ENCODE measurements at regions not wholly inside any gene's neighbourhood (a gene's known extent, or its start where the extent isn't known, plus 50 kb on each side); places are given as distances from the start of the nearest gene placed in this dataset.

DNA sequence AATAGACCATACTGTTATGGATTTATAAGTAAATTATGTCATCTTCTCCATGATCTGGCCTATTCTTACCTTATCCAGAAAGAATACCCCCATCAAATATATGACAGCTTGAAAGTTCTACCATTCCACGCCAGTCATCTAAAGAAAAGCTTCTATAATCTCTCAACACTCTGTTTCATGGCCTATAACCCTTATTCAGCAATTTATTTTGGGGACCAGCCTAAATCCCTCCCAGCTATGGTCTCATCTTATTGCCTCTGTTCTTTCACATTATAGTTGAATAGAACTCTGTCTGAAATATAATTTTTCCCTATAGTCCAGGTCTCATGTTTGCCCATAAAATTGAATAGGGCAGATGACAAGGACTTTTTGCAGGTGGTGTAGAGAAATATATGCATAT is 2387.6 kb upstream of the WWC1 start:
- no peak for DNase-seq

- no peak for DNase-seq
These were observed 2384.6 kb upstream of the WWC1 start for GRCh38 chr5:165906871-165907270.

DNA sequence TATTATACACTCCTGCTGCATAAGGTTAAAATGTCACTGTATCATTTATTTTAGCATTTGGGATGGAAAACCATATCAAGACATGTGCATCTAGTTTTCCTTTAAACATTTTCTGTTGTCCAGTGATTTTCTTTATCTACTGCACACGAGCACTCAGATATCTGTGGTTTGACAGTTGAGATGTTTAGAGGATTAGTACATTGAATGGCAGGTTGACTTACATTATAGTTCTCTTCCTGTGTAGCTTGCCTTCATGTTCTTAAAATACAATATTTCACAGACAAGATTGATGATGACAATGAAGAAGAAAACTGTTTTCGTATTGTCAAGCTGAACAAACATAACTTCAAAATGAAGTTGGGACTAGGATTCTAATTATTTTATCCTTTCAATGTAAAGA is 2378.4 kb upstream of the WWC1 start:
- no peak for DNase-seq

DNA sequence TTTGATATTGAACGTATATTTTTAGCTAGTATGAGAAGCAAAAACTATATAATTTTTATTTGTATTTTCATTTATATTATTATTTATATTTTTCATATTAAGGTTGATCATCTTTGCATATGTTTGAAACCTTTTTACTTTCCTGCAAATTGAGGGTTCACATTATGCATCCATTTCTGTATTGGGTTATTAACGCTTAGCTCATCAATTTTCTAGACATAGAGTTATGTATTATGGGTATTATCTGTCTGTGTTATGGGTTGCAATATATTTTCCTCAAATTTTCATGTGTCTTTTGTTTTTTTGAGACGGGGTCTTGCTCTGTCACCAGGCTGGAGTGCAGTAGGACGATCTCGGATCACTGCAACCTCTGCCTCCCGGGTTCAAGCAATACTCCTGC is 2377.0 kb upstream of the WWC1 start:
- no peak for DNase-seq

- DNase-seq: no peak
These were observed 2372.2 kb upstream of the WWC1 start for GRCh38 chr5:165919196-165919595.

- DNase-seq: no peak
These were observed 2370.8 kb upstream of the WWC1 start for GRCh38 chr5:165920655-165921054.

DNA sequence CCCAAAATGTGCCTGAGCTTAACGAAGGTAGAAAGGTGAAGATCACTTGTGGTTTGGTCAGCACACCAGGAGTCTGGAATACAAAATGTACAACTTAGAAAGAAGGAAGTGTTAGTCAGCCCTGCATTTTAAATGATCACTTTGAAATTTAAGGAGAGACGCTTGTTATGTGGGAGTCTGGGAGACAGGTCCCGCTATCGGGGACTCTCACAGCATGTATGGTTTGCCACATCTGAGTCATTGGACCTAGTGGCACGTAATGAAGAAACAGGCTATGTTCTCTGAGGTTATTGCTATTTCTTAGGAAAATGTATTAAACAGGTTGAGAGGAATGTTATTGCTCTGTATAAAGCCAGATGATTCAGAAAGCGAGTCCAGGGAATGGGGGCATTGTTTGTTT is 2362.5 kb upstream of the WWC1 start:
- no peak for DNase-seq

DNA sequence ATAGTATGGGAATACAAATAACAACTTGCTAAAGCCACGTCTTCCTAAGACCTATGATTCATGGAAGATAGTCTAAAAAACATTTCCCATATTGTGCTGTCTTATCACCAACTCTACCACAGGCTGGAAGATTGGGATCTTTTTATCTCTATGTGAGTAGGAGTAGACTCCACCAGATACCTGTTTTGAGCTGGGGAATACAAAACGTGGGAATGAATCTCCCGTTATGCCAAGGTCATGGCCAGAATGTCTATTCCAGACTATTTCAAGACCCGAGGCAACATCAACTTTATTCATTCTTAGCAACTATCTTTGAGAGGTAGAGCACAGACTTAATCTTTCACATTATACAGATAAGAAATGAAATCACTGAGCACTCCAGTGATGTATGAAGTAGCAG is 2350.9 kb upstream of the WWC1 start:
- no peak for DNase-seq

DNA sequence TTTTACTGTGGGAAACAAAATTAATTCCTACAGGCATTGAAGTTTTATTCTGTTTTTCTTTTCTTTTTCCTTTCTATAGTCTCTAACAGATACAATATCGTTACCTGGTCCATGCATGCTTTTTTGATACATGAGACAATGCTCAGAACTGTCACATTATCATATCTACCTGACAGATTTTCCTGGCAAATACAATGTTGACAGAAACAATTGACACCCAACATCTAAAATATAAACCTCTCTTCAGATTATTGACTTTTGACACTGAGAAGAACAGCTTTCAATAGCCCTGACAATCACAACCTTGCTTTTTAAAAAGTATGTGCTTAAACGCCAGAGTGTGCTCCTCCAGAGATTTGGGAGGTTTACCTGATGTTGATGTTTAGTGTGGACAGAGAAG is 2334.6 kb upstream of the WWC1 start:
- no peak for DNase-seq

DNA sequence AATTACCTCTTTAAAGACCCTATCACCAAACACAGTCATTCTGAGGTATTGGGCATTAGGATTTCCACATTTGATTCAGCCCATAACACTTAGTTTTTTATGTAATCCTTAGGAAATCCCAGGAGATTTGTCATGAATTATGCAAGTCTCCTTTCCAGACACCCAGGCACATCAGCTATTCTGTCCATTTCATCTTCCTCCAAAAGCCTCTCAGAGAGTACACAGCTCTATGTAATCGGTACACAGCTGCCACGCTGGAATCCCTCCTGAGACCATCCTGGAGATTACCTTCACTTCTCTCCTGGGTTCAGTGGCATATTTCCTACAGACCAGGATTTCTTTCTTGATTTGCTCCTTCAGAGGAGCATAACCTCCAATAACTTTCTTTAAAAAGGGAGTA is 2309.8 kb upstream of the WWC1 start:
- DNase-seq: no peak

- no peak for DNase-seq
These were observed 2295.1 kb upstream of the WWC1 start for GRCh38 chr5:165996201-165996875.

GRCh38 chr5:165999693-166000320 is 2291.6 kb upstream of the WWC1 start:
- no peak for DNase-seq

DNA sequence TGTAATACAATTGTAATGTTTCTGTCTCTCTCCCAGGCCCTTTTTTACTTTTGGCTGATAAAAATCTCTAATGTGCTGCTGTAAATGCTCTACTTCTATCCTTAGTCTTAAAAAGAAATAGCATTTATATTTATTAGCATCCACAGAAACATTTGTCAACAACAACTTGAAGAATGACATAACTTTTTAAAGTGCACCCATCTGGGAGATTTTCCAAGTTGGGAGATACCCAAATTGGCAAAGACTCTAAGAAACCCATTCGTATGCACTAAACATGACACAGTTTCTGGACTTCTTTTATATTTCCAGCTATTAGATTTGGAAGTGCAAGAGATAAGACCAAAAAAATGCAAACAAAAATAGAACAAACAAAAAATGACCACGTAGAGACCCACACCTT is 2287.4 kb upstream of the WWC1 start:
- DNase-seq: no peak

DNA sequence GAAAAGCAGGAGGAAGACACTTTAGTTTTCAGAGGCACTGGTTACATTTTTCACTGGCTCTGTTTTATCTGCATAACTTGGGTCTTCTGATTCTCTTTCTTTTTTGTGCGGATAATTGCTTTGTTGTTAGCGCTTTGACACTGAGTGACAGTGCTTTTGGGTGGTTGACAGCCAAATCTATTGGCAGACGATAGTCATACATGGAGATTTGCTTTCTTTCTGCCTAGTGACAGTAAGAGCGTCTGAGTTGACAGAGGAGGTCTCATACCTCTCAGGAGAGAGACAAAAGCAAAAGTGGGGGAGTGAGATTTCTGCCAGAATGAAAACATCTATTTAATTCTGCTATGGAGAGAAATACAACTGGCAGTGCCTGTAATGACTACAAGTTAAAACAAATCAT is 2278.0 kb upstream of the WWC1 start:
- DNase-seq: no peak

- no peak for DNase-seq
These were observed 2277.2 kb upstream of the WWC1 start for GRCh38 chr5:166014256-166014655.

GRCh38 chr5:166018716-166019115 is 2272.7 kb upstream of the WWC1 start:
- DNase-seq: no peak

DNA sequence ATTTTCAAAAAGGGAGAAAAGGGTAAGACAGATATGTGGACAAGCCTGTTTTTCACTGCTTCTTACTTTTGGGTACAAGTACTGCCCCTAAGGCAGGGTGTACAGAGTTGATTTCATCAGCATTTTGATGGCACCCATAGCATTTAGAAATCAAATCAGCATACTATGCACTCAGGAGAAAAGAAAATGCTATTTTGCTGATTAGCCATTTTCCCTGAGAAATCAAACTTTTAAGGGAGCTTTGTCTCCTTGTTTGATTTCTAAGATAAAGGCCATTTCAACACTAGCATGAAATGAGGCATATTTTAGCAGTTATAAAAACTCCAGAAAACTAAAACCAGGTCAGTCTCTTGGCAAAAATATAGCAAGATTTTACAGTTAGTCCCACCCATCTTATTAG is 2269.4 kb upstream of the WWC1 start:
- DNase-seq: no peak

- no peak for DNase-seq
These were observed 2266.5 kb upstream of the WWC1 start for GRCh38 chr5:166024970-166025369.

DNA sequence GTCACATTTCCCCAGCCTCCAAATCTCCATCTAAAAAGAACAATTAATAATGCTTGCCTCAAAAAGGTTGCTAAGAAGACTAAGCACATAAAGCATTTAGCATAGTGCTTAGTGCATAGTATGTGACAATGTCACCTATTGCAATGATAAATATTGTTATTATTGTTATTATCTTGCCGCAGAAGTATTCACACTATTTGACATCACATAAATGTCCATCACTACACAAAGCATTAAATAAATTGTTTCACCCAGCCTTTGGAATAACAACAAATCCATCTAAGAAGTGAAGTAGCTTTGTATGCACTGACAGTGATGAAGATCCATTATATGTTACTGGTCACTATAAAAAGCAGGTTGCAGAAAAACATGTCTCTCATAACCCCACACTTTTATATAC is 2263.9 kb upstream of the WWC1 start:
- no peak for DNase-seq

- DNase-seq: no peak
These were observed 2259.5 kb upstream of the WWC1 start for GRCh38 chr5:166031926-166032325.

DNA sequence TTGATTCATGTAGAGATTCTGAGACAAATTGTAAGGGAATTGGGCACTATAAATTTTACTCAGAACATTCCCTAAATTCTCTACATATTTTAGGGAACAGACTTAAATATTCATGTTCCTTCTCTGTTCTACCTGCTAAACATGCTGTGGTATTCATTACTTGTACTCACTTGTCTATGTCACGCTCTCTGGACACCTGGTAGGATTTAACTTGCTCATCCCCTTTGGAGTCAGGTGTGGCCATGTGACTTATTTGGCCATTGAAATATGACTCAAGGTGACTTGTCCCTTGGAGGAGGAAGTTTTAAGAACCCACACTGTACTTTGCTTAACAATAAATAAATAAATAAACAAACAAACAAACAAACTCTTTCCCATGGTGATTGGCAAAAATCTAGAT is 2258.8 kb upstream of the WWC1 start:
- no peak for DNase-seq

DNA sequence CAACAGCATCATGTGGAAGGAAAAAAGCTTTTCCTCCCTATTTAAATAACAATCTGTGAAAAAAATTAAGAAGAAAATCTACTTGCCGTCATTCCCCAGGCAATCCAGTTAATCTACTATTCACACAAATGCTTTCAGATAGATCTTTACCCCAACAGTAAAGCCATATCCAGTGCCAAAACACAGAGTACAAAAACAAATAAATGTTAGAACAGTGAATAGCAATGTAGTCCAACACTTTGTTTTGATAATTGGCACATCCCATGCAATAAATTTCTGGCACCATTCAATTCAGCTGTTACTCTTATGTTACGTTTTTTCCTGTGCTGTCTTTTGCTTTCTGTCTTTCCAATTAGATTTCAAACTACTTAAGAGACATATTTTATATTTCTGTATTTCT is 2245.5 kb upstream of the WWC1 start:
- DNase-seq: no peak

DNA sequence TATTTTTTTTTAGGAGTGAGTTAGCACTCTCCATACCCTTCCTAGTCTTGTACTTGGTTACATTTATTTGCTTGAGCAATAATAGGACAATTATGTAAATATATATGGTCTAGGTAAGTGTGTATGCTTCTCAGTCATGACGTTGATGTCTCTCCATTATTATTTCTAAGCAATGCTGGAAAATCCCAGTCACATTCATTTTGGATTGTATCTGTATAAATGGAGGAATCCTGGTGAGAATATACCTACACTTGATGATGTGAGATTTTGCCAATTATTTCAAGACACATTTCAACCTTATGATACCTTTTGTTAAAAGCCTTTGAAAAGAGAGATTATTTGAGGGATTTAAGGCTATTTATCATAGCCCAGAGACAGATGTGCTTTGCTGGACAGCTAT is 2244.5 kb upstream of the WWC1 start:
- no peak for DNase-seq

DNA sequence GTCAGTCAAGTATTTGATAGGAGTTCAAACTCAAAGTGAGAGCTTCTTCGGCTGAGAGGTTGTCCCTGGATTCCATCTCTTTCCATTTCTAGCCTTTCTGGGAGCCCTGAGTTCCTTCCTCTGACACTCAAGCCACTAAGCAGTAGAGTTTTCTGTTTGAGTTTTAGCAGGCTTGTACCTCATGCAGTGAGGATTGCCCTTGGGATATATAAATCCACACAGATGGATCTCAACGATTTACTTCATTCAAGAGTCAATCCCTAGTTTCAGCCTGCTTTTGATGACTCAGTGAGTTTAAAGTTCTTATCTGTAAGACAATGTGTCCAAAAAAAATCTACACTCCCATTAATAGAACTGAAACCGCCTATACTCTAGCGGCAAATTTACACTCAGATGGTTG is 2240.9 kb upstream of the WWC1 start:
- DNase-seq: no peak

DNA sequence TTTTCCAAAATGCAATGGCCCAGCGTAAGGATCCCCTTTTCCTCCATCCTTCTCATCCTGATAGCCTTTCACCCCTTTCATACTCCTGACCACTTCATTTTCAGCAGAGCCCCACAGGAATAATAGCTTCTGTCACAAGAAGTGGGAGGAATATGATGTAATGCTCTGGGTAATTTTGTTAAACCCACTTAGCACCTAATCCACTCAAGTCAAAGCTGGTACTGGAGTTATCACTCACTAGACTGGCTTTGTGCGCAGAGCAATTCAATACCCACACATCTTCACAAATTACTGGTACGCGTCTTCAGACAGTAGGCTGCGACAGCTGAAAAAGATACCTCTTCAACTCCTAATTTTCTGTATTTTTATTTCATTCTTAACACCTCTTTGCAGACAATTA is 2232.8 kb upstream of the WWC1 start:
- no peak for DNase-seq

Data from NCI-H526 (cell line).